Endothelial cell of umbilical vein (primary cell): ENCODE measurements at regions not wholly inside any gene's neighbourhood (a gene's known extent, or its start where the extent isn't known, plus 50 kb on each side); places are given as distances from the start of the nearest gene placed in this dataset.

Experiments used
- BruUV-seq: library from RNA; stranded (reverse); fragments of 400-500 nt; replicated peaks from 2 replicates; lab custom pipeline; 2021; lab: Mats Ljungman, UMichigan
- CTCF ChIA-PET: fragments of 300-600, 350-600 bp; sonication (Branson Sonifier 250); formaldehyde crosslinking; loops from one replicate; lab custom pipeline; 2021; ENCODE audit warnings: antibody characterized with exemption, inconsistent platforms; lab: Charles Lee
- POLR2A ChIA-PET: fragments of 300-600, 350-600 bp; sonication (Branson Sonifier 250); formaldehyde crosslinking; loops from one replicate; lab custom pipeline; 2021; ENCODE audit warnings: antibody characterized with exemption, inconsistent platforms; lab: Charles Lee
- DNase-seq: peaks from one replicate; pipeline ENCODE4 v3.0.0-alpha.2; 2011; ENCODE audit warnings: low read depth, low spot score
- FAIRE-seq: peaks from 2 replicates; lab custom pipeline; 2011; peaks lifted over from hg19 to GRCh38; lab: Jason Lieb, UNC
- H2AFZ ChIP-seq: 2 replicates; pipeline ENCODE4 v1.6.0; 2012; ENCODE audit warnings: low read depth, low read length, control low read depth, inconsistent platforms
- H3K27ac ChIP-seq: 2 replicates; pipeline ENCODE4 v1.5.1; 2011; ENCODE audit warnings: low read depth, mild to moderate bottlenecking, control low read depth, low read length, moderate library complexity; ENCODE audit not compliant: insufficient read depth
- H3K27me3 ChIP-seq, 2 experiments: 2 replicates each; pipeline versions ENCODE4 v1.6.0 to v1.6.1; 2011; ENCODE audit warnings: low read length in 2 of 2, mixed read lengths in 1 of 2; ENCODE audit not compliant: control insufficient read depth in 2 of 2, insufficient read depth in 2 of 2
- H3K36me3 ChIP-seq, 2 experiments: 2 replicates in 1 of 2; 3 replicates in 1 of 2; pipeline ENCODE4 v1.5.1; 2011; ENCODE audit warnings: low read length in 2 of 2, mild to moderate bottlenecking in 1 of 2, moderate library complexity in 1 of 2; ENCODE audit not compliant: control insufficient read depth in 2 of 2, insufficient read depth in 2 of 2; ENCODE audit errors: extremely low read depth in 1 of 2
- H3K4me1 ChIP-seq: 3 replicates; pipeline ENCODE4 v1.5.1; 2011; ENCODE audit warnings: mild to moderate bottlenecking, low read length; ENCODE audit not compliant: control insufficient read depth, insufficient read depth; ENCODE audit errors: extremely low read depth
- H3K4me2 ChIP-seq: 2 replicates; pipeline ENCODE4 v1.6.1; 2011; ENCODE audit warnings: low read length, control low read depth, mixed read lengths; ENCODE audit not compliant: insufficient read depth
- H3K4me3 ChIP-seq, 3 experiments: fragments of 200-600 bp in 1 of 3; sonication (generic), shearing (Covaris generic) in 1 of 3; replicated peaks in 1 of 3; 2 replicates each; pipeline ENCODE4 v1.5.1; 2011 to 2016; ENCODE audit warnings: control low read depth in 3 of 3, low read length in 3 of 3, mild to moderate bottlenecking in 2 of 3, inconsistent platforms in 1 of 3, low read depth in 1 of 3, moderate library complexity in 1 of 3; ENCODE audit not compliant: insufficient read depth in 1 of 3
- H3K79me2 ChIP-seq: 2 replicates; pipeline ENCODE4 v1.6.0; 2012; ENCODE audit warnings: low read length, inconsistent platforms; ENCODE audit not compliant: control insufficient read depth, insufficient read depth
- H3K9ac ChIP-seq: replicated peaks from 2 replicates; pipeline ENCODE3; 2011; ENCODE audit warnings: low read length, control low read depth; ENCODE audit not compliant: insufficient read depth; ENCODE audit errors: extremely low read depth
- H3K9me1 ChIP-seq: replicated peaks from 3 replicates; pipeline ENCODE4 v1.6.0; 2011; ENCODE audit warnings: mild to moderate bottlenecking, low read length; ENCODE audit not compliant: control insufficient read depth, insufficient read depth; ENCODE audit errors: extremely low read depth
- H3K9me3 ChIP-seq: replicated peaks from 2 replicates; pipeline ENCODE4 v1.5.1; 2012; ENCODE audit warnings: low read length, inconsistent platforms; ENCODE audit not compliant: control insufficient read depth, insufficient read depth
- H4K20me1 ChIP-seq: replicated peaks from 2 replicates; pipeline ENCODE3; 2011; ENCODE audit warnings: mild to moderate bottlenecking, low read length; ENCODE audit not compliant: control insufficient read depth, insufficient read depth; ENCODE audit errors: extremely low read depth
- CTCF ChIP-seq, 2 donors: IDR thresholded peaks; 1 replicate in 1 of 2; 2 replicates in 1 of 2; pipeline ENCODE4 v1.5.1; 2011; ENCODE audit warnings: low read length in 2 of 2, mild to moderate bottlenecking in 2 of 2, moderate library complexity in 2 of 2, control low read depth in 1 of 2, inconsistent platforms in 1 of 2, low read depth in 1 of 2; ENCODE audit not compliant: insufficient read depth in 1 of 2; ENCODE audit errors: extremely low read depth in 1 of 2
- FOS ChIP-seq: IDR thresholded peaks from 2 replicates; pipeline ENCODE4 v1.6.1; 2011; ENCODE audit warnings: mild to moderate bottlenecking, low read length, moderate library complexity, borderline replicate concordance; ENCODE audit not compliant: insufficient read depth
- GATA2 ChIP-seq: IDR thresholded peaks from 2 replicates; pipeline ENCODE4 v1.7.0; 2011; ENCODE audit warnings: low read depth, mild to moderate bottlenecking, moderate library complexity, mixed read lengths, low read length; ENCODE audit not compliant: insufficient read length, insufficient read depth
- JUN ChIP-seq: IDR thresholded peaks from 2 replicates; pipeline ENCODE4 v1.6.1; 2011; ENCODE audit warnings: borderline replicate concordance, low read depth; ENCODE audit not compliant: insufficient read length, insufficient read depth
- MAX ChIP-seq: IDR thresholded peaks from 2 replicates; pipeline ENCODE4 v1.6.1; 2011; ENCODE audit not compliant: insufficient read depth, insufficient read length
- MYC ChIP-seq: IDR thresholded peaks from one replicate; pipeline ENCODE4 v1.6.1; 2011; ENCODE audit warnings: mild to moderate bottlenecking, low read depth, low read length
- POLR2A ChIP-seq: IDR thresholded peaks from 2 replicates; pipeline ENCODE4 v1.6.1; 2012; ENCODE audit warnings: low read depth, mild to moderate bottlenecking, control low read depth, low read length
- dilution Hi-C: fragments of 300-500 bp; cut with MboI; formaldehyde crosslinking; loops from one replicate; pipeline ENCODE4 v1.15.0; 2019; ENCODE audit warnings: low sequenced_read_pairs; ENCODE audit not compliant: extremely low pct_ligation_motif_present
- intact Hi-C: fragments of 100-400 bp; cut with micrococcal nuclease; formaldehyde crosslinking; loops from one replicate; pipeline ENCODE4 v1.10.0; 2022

- no peak for DNase-seq
- Histone ChIP-seq H4K20me1 (no peaks in the 10 kb centered on the region), H3K9me3 (peaks cover 1% of the 10 kb centered on the region), H3K27ac (no peak overlapping the region), H3K4me2 (no peak overlapping the region), H3K79me2 (no peaks in the 10 kb centered on the region), H3K4me3 (no peak overlapping the region), H3K9ac (no peak overlapping the region), H2AFZ (no peak overlapping the region), H3K27me3 (no peaks in the 10 kb centered on the region), H3K9me1 (no peaks in the 10 kb centered on the region), H3K4me1 (no peaks in the 10 kb centered on the region), H3K36me3 (no peaks in the 10 kb centered on the region)
- ChIA-PET CTCF (no interaction called here), POLR2A (no interaction called here)
- dilution Hi-C loops (no loop called here), intact Hi-C loops (no loop called here)
- FAIRE-seq: no peak
- TF ChIP-seq MAX (no peak), MYC (no peak), POLR2A (no peak), FOS (no peak), GATA2 (no peak), CTCF (IDR thresholded peaks at IDR 0.05; ENCODE audit: extremely low read depth in 1 of 2, insufficient read depth in 1 of 2, low read depth in 1 of 2, low read length in 2 of 2) (no peak), JUN (no peak)
- no TSS peak for BruUV-seq
These were observed 534.1 kb downstream of the ANKRD7 start for GRCh38 chr7:118758582-118758981.
